ENCODE measurements at regions not wholly inside any gene's neighbourhood (a gene's known extent, or its start where the extent isn't known, plus 50 kb on each side); places are given as distances from the start of the nearest gene placed in this dataset.
"Not testable (repeated sequence)": the region's sequence is repeated elsewhere in the genome, so short reads cannot be mapped to it uniquely, and the experiment has no call there.

DNA sequence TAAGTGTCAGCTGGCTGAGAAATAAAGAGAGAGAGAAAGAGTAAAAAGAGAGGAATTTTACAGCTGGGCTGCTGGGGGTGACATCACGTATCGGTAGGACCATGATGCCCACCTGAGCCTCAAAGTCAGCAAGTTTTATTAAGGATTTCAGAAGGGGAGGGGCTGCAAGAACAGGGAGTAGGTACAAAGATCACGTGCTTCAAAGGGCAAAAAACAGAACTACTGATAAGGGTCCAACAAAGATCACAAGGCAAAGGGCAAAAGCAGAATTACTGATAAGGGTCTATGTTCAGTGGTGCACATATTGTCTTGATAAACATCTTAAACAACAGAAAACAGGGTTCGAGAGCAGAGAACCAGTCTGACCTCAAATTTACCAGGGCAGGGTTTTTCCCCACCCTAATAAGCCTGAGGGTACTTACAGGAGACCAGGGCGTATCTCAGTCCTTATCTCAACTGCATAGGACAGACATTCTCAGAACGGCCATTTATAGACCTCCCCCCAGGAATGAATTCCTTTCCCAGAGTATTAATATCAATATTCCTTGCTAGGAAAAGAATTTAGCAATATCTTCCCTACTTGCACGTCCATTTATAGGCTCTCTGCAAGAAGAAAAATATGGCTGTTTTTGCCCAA, 128.3 kb upstream of the PZP start:
- FAIRE-seq; H3K27ac ChIP-seq (ENCODE audit: extremely low read length, insufficient read depth, low read length); H3K79me2 ChIP-seq (ENCODE audit: insufficient read depth, low read length); POLR2A ChIA-PET; H3K27me3 ChIP-seq (ENCODE audit: control insufficient read depth in 1 of 2, insufficient read depth in 2 of 2, low read length in 2 of 2); H2AFZ ChIP-seq (ENCODE audit: low read length); H3K4me3 ChIP-seq (replicated peaks in 1 of 3; ENCODE audit: insufficient read depth in 1 of 3, low read depth in 2 of 3, low read length in 3 of 3); H3K9me3 ChIP-seq (ENCODE audit: low read length); H4K20me1 ChIP-seq (ENCODE audit: insufficient read depth, low read length); H3K36me3 ChIP-seq (replicated peaks in 1 of 2; ENCODE audit: control insufficient read depth in 1 of 2, insufficient read depth in 2 of 2, low read length in 2 of 2); H3K9ac ChIP-seq (ENCODE audit: insufficient read depth, low read depth, low read length); intact Hi-C loops (cut with micrococcal nuclease; ENCODE audit: unreplicated experiment); BruUV-seq (replicated peaks); H3K4me2 ChIP-seq (ENCODE audit: low read depth, low read length); ATAC-seq; TF ChIP-seq SOX13 (IDR thresholded peaks at IDR 0.05); NR2F6 (CRISPR knock-in tag; IDR thresholded peaks at IDR 0.05); SOX6 (IDR thresholded peaks at IDR 0.05); EP300 (CRISPR knock-in tag; IDR thresholded peaks at IDR 0.05; ENCODE audit: borderline replicate concordance): not testable (repeated sequence)
- in situ Hi-C loops (cut with HindIII; ENCODE audit: extremely low pct_ligation_motif_present, low pct_unique_long_range_greater_than_20kb), result loop anchor here (25.0 kb wide), 1 partner anchor 126 kb away; no protein-coding TSS in a partner anchor
- 73% methylated on average over 7 of the region's 7 CpGs for WGBS (ENCODE audit: low lambda C conversion rate)
- peak; percentile 36 for DNase-seq (ENCODE audit: low spot score)
- CTCF ChIA-PET (ENCODE audit: low intra/inter-chr PET ratio, low total read pairs), result interaction anchor here (1.7 kb wide), 1 partner anchor 36 kb away, joined by 4 read pairs; no protein-coding TSS in a partner anchor
- H3K4me1 ChIP-seq (ENCODE audit: insufficient read depth, low read length), result peaks cover 53% of the 10 kb centered on the region
- TF ChIP-seq HNF4A (CRISPR knock-in tag; IDR thresholded peaks at IDR 0.05), result peak; percentile 83
- peak; percentile 36; the same call in 1 of the 2 replicates for TF ChIP-seq SOX5 (CRISPR knock-in tag; IDR thresholded peaks at IDR 0.05; ENCODE audit: borderline replicate concordance)
- peak; percentile 43; the same call in 1 of the 2 replicates for TF ChIP-seq TCF7 (IDR thresholded peaks at IDR 0.05; ENCODE audit: low read depth)
- TF ChIP-seq SOX13 (CRISPR knock-in tag; conservative IDR thresholded peaks at IDR 0.05 in 1 of 2, IDR thresholded peaks at IDR 0.05 in 1 of 2), result peak in 1 of 2 experiments; percentile 61; a peak in 2 of 4 replicates
- TF ChIP-seq NR2F6 (IDR thresholded peaks at IDR 0.05), result peak; percentile 16; the same call in 1 of the 2 replicates
- TF ChIP-seq SOX6 (CRISPR knock-in tag; IDR thresholded peaks at IDR 0.05), result peak; percentile 72
- TF ChIP-seq, protein P1, sequence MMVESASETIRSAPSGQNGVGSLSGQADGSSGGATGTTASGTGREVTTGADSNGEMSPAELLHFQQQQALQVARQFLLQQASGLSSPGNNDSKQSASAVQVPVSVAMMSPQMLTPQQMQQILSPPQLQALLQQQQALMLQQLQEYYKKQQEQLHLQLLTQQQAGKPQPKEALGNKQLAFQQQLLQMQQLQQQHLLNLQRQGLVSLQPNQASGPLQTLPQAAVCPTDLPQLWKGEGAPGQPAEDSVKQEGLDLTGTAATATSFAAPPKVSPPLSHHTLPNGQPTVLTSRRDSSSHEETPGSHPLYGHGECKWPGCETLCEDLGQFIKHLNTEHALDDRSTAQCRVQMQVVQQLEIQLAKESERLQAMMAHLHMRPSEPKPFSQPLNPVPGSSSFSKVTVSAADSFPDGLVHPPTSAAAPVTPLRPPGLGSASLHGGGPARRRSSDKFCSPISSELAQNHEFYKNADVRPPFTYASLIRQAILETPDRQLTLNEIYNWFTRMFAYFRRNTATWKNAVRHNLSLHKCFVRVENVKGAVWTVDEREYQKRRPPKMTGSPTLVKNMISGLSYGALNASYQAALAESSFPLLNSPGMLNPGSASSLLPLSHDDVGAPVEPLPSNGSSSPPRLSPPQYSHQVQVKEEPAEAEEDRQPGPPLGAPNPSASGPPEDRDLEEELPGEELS (CRISPR knock-in tag; IDR thresholded peaks at IDR 0.05), result peak; percentile 47; the same call in 1 of the 2 replicates
- TF ChIP-seq, protein P2, sequence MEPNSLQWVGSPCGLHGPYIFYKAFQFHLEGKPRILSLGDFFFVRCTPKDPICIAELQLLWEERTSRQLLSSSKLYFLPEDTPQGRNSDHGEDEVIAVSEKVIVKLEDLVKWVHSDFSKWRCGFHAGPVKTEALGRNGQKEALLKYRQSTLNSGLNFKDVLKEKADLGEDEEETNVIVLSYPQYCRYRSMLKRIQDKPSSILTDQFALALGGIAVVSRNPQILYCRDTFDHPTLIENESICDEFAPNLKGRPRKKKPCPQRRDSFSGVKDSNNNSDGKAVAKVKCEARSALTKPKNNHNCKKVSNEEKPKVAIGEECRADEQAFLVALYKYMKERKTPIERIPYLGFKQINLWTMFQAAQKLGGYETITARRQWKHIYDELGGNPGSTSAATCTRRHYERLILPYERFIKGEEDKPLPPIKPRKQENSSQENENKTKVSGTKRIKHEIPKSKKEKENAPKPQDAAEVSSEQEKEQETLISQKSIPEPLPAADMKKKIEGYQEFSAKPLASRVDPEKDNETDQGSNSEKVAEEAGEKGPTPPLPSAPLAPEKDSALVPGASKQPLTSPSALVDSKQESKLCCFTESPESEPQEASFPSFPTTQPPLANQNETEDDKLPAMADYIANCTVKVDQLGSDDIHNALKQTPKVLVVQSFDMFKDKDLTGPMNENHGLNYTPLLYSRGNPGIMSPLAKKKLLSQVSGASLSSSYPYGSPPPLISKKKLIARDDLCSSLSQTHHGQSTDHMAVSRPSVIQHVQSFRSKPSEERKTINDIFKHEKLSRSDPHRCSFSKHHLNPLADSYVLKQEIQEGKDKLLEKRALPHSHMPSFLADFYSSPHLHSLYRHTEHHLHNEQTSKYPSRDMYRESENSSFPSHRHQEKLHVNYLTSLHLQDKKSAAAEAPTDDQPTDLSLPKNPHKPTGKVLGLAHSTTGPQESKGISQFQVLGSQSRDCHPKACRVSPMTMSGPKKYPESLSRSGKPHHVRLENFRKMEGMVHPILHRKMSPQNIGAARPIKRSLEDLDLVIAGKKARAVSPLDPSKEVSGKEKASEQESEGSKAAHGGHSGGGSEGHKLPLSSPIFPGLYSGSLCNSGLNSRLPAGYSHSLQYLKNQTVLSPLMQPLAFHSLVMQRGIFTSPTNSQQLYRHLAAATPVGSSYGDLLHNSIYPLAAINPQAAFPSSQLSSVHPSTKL (CRISPR knock-in tag; IDR thresholded peaks at IDR 0.05), result peak; percentile 32; the same call in 1 of the 2 replicates
- 0 out of 2 replicates have a peak, but pooled peaks have one; percentile 9 for TF ChIP-seq ZNF331 (CRISPR knock-in tag; IDR thresholded peaks at IDR 0.05)
- TF ChIP-seq, protein P3, sequence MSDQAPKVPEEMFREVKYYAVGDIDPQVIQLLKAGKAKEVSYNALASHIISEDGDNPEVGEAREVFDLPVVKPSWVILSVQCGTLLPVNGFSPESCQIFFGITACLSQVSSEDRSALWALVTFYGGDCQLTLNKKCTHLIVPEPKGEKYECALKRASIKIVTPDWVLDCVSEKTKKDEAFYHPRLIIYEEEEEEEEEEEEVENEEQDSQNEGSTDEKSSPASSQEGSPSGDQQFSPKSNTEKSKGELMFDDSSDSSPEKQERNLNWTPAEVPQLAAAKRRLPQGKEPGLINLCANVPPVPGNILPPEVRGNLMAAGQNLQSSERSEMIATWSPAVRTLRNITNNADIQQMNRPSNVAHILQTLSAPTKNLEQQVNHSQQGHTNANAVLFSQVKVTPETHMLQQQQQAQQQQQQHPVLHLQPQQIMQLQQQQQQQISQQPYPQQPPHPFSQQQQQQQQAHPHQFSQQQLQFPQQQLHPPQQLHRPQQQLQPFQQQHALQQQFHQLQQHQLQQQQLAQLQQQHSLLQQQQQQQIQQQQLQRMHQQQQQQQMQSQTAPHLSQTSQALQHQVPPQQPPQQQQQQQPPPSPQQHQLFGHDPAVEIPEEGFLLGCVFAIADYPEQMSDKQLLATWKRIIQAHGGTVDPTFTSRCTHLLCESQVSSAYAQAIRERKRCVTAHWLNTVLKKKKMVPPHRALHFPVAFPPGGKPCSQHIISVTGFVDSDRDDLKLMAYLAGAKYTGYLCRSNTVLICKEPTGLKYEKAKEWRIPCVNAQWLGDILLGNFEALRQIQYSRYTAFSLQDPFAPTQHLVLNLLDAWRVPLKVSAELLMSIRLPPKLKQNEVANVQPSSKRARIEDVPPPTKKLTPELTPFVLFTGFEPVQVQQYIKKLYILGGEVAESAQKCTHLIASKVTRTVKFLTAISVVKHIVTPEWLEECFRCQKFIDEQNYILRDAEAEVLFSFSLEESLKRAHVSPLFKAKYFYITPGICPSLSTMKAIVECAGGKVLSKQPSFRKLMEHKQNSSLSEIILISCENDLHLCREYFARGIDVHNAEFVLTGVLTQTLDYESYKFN (CRISPR knock-in tag; conservative IDR thresholded peaks at IDR 0.05), result peak; percentile 66
- TF ChIP-seq FOXO1 (CRISPR knock-in tag; IDR thresholded peaks at IDR 0.05), result peak; percentile 12; the same call in 1 of the 2 replicates
- 0 out of 4 replicates have a peak, but pooled peaks of 1 of the 2 experiments have one; percentile 11 for TF ChIP-seq EP300 (IDR thresholded peaks at IDR 0.05; ENCODE audit: low read depth in 2 of 2, low read length in 2 of 2)
